Parathyroid adenoma (tissue), 2 donors: ENCODE measurements at regions not wholly inside any gene's neighbourhood (a gene's known extent, or its start where the extent isn't known, plus 50 kb on each side); places are given as distances from the start of the nearest gene placed in this dataset.

ENCODE experiments used
- H2AFZ ChIP-seq: fragments of 300-600 bp; sonication (generic); one replicate; pipeline ENCODE4 v1.7.0; 2017; ENCODE audit warnings: antibody characterized with exemption, mild to moderate bottlenecking
- H3K27ac ChIP-seq: fragments of 300-600 bp; sonication (generic); one replicate; pipeline ENCODE4 v1.7.0; 2017
- H3K27me3 ChIP-seq: fragments of 300-600 bp; sonication (generic); one replicate; pipeline ENCODE4 v1.7.0; 2017; ENCODE audit warnings: low read length; ENCODE audit not compliant: control insufficient read depth, insufficient read depth
- H3K36me3 ChIP-seq: fragments of 300-600 bp; sonication (generic); one replicate; pipeline ENCODE4 v1.7.0; 2017; ENCODE audit warnings: low read length; ENCODE audit not compliant: control insufficient read depth, insufficient read depth
- H3K4me1 ChIP-seq: fragments of 300-600 bp; sonication (generic); one replicate; pipeline ENCODE4 v1.7.0; 2017; ENCODE audit warnings: control low read depth
- H3K4me2 ChIP-seq: fragments of 300-600 bp; sonication (generic); one replicate; pipeline ENCODE4 v1.7.0; 2017; ENCODE audit warnings: low read length
- H3K4me3 ChIP-seq: fragments of 300-600 bp; sonication (generic); one replicate; pipeline ENCODE4 v1.7.0; 2017; ENCODE audit warnings: low read depth, low read length
- H3K79me2 ChIP-seq: fragments of 300-600 bp; sonication (generic); one replicate; pipeline ENCODE4 v1.7.0; 2017; ENCODE audit warnings: control low read depth
- H3K9ac ChIP-seq: fragments of 300-600 bp; sonication (generic); one replicate; pipeline ENCODE4 v1.7.0; 2017; ENCODE audit warnings: mild to moderate bottlenecking
- H3K9me3 ChIP-seq: fragments of 300-600 bp; sonication (generic); one replicate; pipeline ENCODE4 v1.7.0; 2017; ENCODE audit warnings: low read length; ENCODE audit not compliant: control insufficient read depth
- TF ChIP-seq, protein P1 (sequence below): fragments of 300-600 bp; sonication (generic); IDR thresholded peaks from one replicate; pipeline ENCODE4 v1.7.0; 2017; ENCODE audit warnings: antibody characterized with exemption, mild to moderate bottlenecking
- donor health status: primary hyperparathyroidism.

GRCh38 chr5:34487159-34487879 is 168.8 kb upstream of the RAI14 start:
- TF ChIP-seq, protein P1, sequence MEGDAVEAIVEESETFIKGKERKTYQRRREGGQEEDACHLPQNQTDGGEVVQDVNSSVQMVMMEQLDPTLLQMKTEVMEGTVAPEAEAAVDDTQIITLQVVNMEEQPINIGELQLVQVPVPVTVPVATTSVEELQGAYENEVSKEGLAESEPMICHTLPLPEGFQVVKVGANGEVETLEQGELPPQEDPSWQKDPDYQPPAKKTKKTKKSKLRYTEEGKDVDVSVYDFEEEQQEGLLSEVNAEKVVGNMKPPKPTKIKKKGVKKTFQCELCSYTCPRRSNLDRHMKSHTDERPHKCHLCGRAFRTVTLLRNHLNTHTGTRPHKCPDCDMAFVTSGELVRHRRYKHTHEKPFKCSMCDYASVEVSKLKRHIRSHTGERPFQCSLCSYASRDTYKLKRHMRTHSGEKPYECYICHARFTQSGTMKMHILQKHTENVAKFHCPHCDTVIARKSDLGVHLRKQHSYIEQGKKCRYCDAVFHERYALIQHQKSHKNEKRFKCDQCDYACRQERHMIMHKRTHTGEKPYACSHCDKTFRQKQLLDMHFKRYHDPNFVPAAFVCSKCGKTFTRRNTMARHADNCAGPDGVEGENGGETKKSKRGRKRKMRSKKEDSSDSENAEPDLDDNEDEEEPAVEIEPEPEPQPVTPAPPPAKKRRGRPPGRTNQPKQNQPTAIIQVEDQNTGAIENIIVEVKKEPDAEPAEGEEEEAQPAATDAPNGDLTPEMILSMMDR: no peak
- no peak overlapping the region for H3K4me3 ChIP-seq
- no peak overlapping the region for H3K9ac ChIP-seq
- no peak overlapping the region for H3K27ac ChIP-seq
- H3K27me3 ChIP-seq: no peaks in the 10 kb centered on the region
- no peak overlapping the region for H3K4me2 ChIP-seq
- H2AFZ ChIP-seq: no peak overlapping the region
- H3K36me3 ChIP-seq: no peaks in the 10 kb centered on the region
- H3K9me3 ChIP-seq: no peaks in the 10 kb centered on the region
- no peaks in the 10 kb centered on the region for H3K4me1 ChIP-seq
- H3K79me2 ChIP-seq: no peaks in the 10 kb centered on the region

DNA sequence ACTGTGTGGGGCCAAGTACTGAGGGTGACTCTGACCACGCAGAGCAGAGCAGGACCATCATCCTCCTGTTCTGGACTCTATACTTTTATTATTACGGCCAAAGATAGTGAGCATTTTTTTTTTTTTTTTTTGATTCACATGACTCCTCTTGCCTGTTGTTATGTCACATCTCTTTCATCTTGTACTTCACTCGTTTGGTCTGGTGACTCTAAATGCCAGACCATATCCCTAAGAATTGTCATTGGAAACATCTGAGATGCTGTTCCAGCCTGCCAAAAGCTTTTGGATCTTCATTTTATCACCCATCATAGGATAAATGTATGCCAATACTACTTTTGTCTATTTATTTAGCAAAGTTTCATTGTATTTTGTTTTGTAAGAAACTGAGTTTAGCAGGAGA is 168.2 kb upstream of the RAI14 start:
- no peaks in the 10 kb centered on the region for H3K79me2 ChIP-seq
- H3K4me3 ChIP-seq: no peak overlapping the region
- no peak overlapping the region for H3K27ac ChIP-seq
- no peaks in the 10 kb centered on the region for H3K27me3 ChIP-seq
- no peak overlapping the region for H3K9ac ChIP-seq
- no peaks in the 10 kb centered on the region for H3K4me1 ChIP-seq
- no peaks in the 10 kb centered on the region for H3K9me3 ChIP-seq
- H3K4me2 ChIP-seq: no peak overlapping the region
- TF ChIP-seq, protein P1: no peak
- no peaks in the 10 kb centered on the region for H3K36me3 ChIP-seq
- H2AFZ ChIP-seq: no peak overlapping the region

- Histone ChIP-seq H3K27ac (no peak overlapping the region), H3K9me3 (no peaks in the 10 kb centered on the region), H3K27me3 (no peaks in the 10 kb centered on the region), H2AFZ (no peak overlapping the region), H3K79me2 (no peaks in the 10 kb centered on the region), H3K4me3 (no peak overlapping the region), H3K36me3 (no peaks in the 10 kb centered on the region), H3K4me2 (no peak overlapping the region), H3K9ac (no peak overlapping the region), H3K4me1 (no peaks in the 10 kb centered on the region)
- TF ChIP-seq, protein P1: no peak
Measured at GRCh38 chr5:34488984-34489383, 167.1 kb upstream of the RAI14 start.

GRCh38 chr5:34490506-34491250 is 165.4 kb upstream of the RAI14 start:
- Histone ChIP-seq H3K27ac (no peak overlapping the region), H3K79me2 (no peaks in the 10 kb centered on the region), H3K9me3 (no peaks in the 10 kb centered on the region), H3K36me3 (no peaks in the 10 kb centered on the region), H3K4me1 (no peaks in the 10 kb centered on the region), H2AFZ (peak overlapping the region; percentile 66), H3K4me3 (no peak overlapping the region), H3K27me3 (no peaks in the 10 kb centered on the region), H3K9ac (no peak overlapping the region), H3K4me2 (no peak overlapping the region)
- TF ChIP-seq, protein P1: no peak
